HepG2 (cell line): ENCODE measurements at regions not wholly inside any gene's neighbourhood (a gene's known extent, or its start where the extent isn't known, plus 50 kb on each side); places are given as distances from the start of the nearest gene placed in this dataset.

Experiments
- ATAC-seq: fragments of 200-7000 bp; cut with Tn5 transposase; 3 replicates; pipeline ENCODE4 v1.9.1; 2020; ENCODE audit warnings: mild to moderate bottlenecking, moderate library complexity
- BruUV-seq: library from RNA; stranded (reverse); fragments of 400-500 nt; replicated peaks from 2 replicates; lab custom pipeline; 2021; lab: Mats Ljungman, UMichigan
- CTCF ChIA-PET: fragments of 300-600 bp; formaldehyde crosslinking; extraction: SDS; loops from one replicate; lab custom pipeline; 2021; ENCODE audit warnings: low total read pairs, inconsistent platforms, low intra/inter-chr PET ratio; lab: Yijun Ruan, JAX
- POLR2A ChIA-PET: fragments of 350-600 bp; sonication (Branson Sonifier 250); formaldehyde crosslinking; loops from one replicate; lab custom pipeline; 2020; ENCODE audit warnings: antibody characterized with exemption, inconsistent platforms; lab: Yijun Ruan, JAX
- DNase-seq: peaks from one replicate; pipeline ENCODE4 v3.0.0-alpha.2; 2015; ENCODE audit warnings: low spot score
- FAIRE-seq: peaks from 3 replicates; lab custom pipeline; 2011; peaks lifted over from hg19 to GRCh38; lab: Jason Lieb, UNC
- H2AFZ ChIP-seq: one replicate; pipeline ENCODE4 v1.6.1; 2011; ENCODE audit warnings: low read length, inconsistent platforms
- H3K27ac ChIP-seq: fragments of 300-600 bp; 3 replicates; pipeline ENCODE4 v1.8.0; 2011; ENCODE audit warnings: mixed run types, mild to moderate bottlenecking, mixed read lengths, low read length, inconsistent platforms; ENCODE audit not compliant: insufficient read depth; ENCODE audit errors: extremely low read length
- H3K27me3 ChIP-seq, 2 experiments: fragments of 200-600 bp in 1 of 2; 2 replicates in 1 of 2; 3 replicates in 1 of 2; pipeline versions ENCODE4 v1.6.0 to v1.8.0; 2011; ENCODE audit warnings: low read length in 2 of 2, mild to moderate bottlenecking in 2 of 2, moderate library complexity in 2 of 2, inconsistent platforms in 1 of 2; ENCODE audit not compliant: insufficient read depth in 2 of 2, control insufficient read depth in 1 of 2
- H3K36me3 ChIP-seq, 2 experiments: fragments of 200-600 bp in 1 of 2; replicated peaks in 1 of 2; 2 replicates in 1 of 2; 3 replicates in 1 of 2; pipeline versions ENCODE4 v1.5.1 to v1.8.0; 2011; ENCODE audit warnings: low read length in 2 of 2, inconsistent platforms in 1 of 2; ENCODE audit not compliant: insufficient read depth in 2 of 2, control insufficient read depth in 1 of 2
- H3K4me1 ChIP-seq: 2 replicates; pipeline ENCODE4 v1.5.1; 2012; ENCODE audit warnings: low read length, inconsistent platforms; ENCODE audit not compliant: insufficient read depth
- H3K4me2 ChIP-seq: 2 replicates; pipeline ENCODE4 v1.6.0; 2011; ENCODE audit warnings: low read depth, low read length, inconsistent platforms
- H3K4me3 ChIP-seq, 3 experiments: fragments of 200-600 bp in 1 of 3; sonication (generic), shearing (Covaris generic) in 1 of 3; replicated peaks in 1 of 3; 2 replicates each; pipeline ENCODE4 v1.5.1; 2011 to 2016; ENCODE audit warnings: low read length in 3 of 3, inconsistent platforms in 2 of 3, low read depth in 2 of 3, mild to moderate bottlenecking in 2 of 3, control low read depth in 1 of 3, mixed read lengths in 1 of 3; ENCODE audit not compliant: insufficient read depth in 1 of 3
- H3K79me2 ChIP-seq: one replicate; pipeline ENCODE4 v1.6.1; 2011; ENCODE audit warnings: low read length, inconsistent platforms; ENCODE audit not compliant: insufficient read depth
- H3K9ac ChIP-seq: 2 replicates; pipeline ENCODE4 v1.6.0; 2011; ENCODE audit warnings: mild to moderate bottlenecking, low read depth, low read length, inconsistent platforms; ENCODE audit not compliant: insufficient read depth
- H3K9me3 ChIP-seq: 2 replicates; pipeline ENCODE4 v1.5.1; 2012; ENCODE audit warnings: mild to moderate bottlenecking, low read length
- H4K20me1 ChIP-seq: 2 replicates; pipeline ENCODE4 v1.6.0; 2011; ENCODE audit warnings: inconsistent platforms, mild to moderate bottlenecking, low read length, moderate library complexity; ENCODE audit not compliant: insufficient read depth
- CBX1 ChIP-seq: IDR thresholded peaks from one replicate; pipeline ENCODE4 v1.6.1; 2016; ENCODE audit warnings: antibody characterized with exemption, low read depth
- DR1 ChIP-seq: sonication (generic); formaldehyde crosslinking; IDR thresholded peaks from 2 replicates; pipeline ENCODE4 v1.8.0; 2021; ENCODE audit warnings: mild to moderate bottlenecking, missing genetic modification reagents, inconsistent platforms
- ELF3 ChIP-seq: IDR thresholded peaks from 2 replicates; pipeline ENCODE4 v1.6.1; 2016; ENCODE audit warnings: missing genetic modification reagents, missing compliant biosample characterization
- FOXA1 ChIP-seq, 2 experiments: fragments of 450-650 bp in 1 of 2; sonication (generic) in 1 of 2; formaldehyde crosslinking in 1 of 2; IDR thresholded peaks; 2 replicates each; pipeline versions ENCODE4 v1.4.0 to v1.6.1; 2016 to 2020; ENCODE audit warnings: missing genetic modification reagents in 1 of 2
- GABPA ChIP-seq, 2 experiments: IDR thresholded peaks; 2 replicates each; pipeline ENCODE4 v1.6.1; 2011 to 2016; ENCODE audit warnings: low read depth in 2 of 2, low read length in 1 of 2, missing biosample characterization in 1 of 2, missing genetic modification characterization in 1 of 2
- GATAD2A ChIP-seq: IDR thresholded peaks from 2 replicates; pipeline ENCODE4 v1.6.1; 2016
- HNRNPH1 ChIP-seq: fragments of 200-400 bp; formaldehyde crosslinking; optimal IDR thresholded peaks from 2 replicates; pipeline ENCODE3; 2017; ENCODE audit warnings: mild to moderate bottlenecking, low read depth, low read length
- HNRNPL ChIP-seq: fragments of 200-400 bp; formaldehyde crosslinking; IDR thresholded peaks from 2 replicates; pipeline ENCODE4 v1.6.1; 2017; ENCODE audit warnings: mild to moderate bottlenecking, low read depth, low read length
- HOXD1 ChIP-seq: sonication (generic); formaldehyde crosslinking; IDR thresholded peaks from 2 replicates; pipeline ENCODE4 v1.5.0; 2020; ENCODE audit warnings: missing genetic modification reagents
- ISL2 ChIP-seq: sonication (generic); formaldehyde crosslinking; IDR thresholded peaks from 2 replicates; pipeline ENCODE4 v1.5.0; 2020; ENCODE audit warnings: missing genetic modification reagents
- MED13 ChIP-seq: sonication (generic); formaldehyde crosslinking; IDR thresholded peaks from 2 replicates; pipeline ENCODE4 v1.5.0; 2020; ENCODE audit warnings: missing genetic modification reagents
- NR2F1 ChIP-seq, 2 experiments: fragments of 450-650 bp in 1 of 2; formaldehyde crosslinking in 1 of 2; IDR thresholded peaks; 2 replicates each; pipeline versions ENCODE4 v1.5.0 to v1.6.1; 2016 to 2020; ENCODE audit warnings: mild to moderate bottlenecking in 1 of 2, missing compliant biosample characterization in 1 of 2, missing genetic modification reagents in 1 of 2, moderate library complexity in 1 of 2
- RCOR2 ChIP-seq: IDR thresholded peaks from 2 replicates; pipeline ENCODE4 v1.6.1; 2016; ENCODE audit warnings: missing biosample characterization, missing genetic modification reagents
- ZNF205 ChIP-seq: IDR thresholded peaks from 2 replicates; pipeline ENCODE4 v1.6.1; 2018; ENCODE audit warnings: missing biosample characterization, missing genetic modification reagents
- ZNF3 ChIP-seq: IDR thresholded peaks from 2 replicates; pipeline ENCODE4 v1.7.0; 2017; ENCODE audit warnings: inconsistent platforms
- ZNF431 ChIP-seq: sonication (generic); formaldehyde crosslinking; IDR thresholded peaks from 2 replicates; pipeline ENCODE4 v1.9.0; 2022; ENCODE audit warnings: missing genetic modification reagents, low read depth, mild to moderate bottlenecking, borderline replicate concordance
- ZNF546 ChIP-seq: sonication (generic); formaldehyde crosslinking; conservative IDR thresholded peaks from 2 replicates; pipeline ENCODE4 v1.8.1; 2023; ENCODE audit warnings: mild to moderate bottlenecking, missing genetic modification reagents
- ZNF709 ChIP-seq: sonication (generic); formaldehyde crosslinking; IDR thresholded peaks from 2 replicates; pipeline ENCODE4 v1.5.0; 2020; ENCODE audit warnings: mild to moderate bottlenecking, missing genetic modification reagents
- ZZZ3 ChIP-seq: sonication (generic); formaldehyde crosslinking; IDR thresholded peaks from 2 replicates; pipeline ENCODE4 v1.4.0; 2020; ENCODE audit warnings: missing genetic modification reagents, mild to moderate bottlenecking, borderline replicate concordance
- WGBS: methylation state at CpG from one replicate; pipeline ENCODE4 v1.1.6; 2017; ENCODE audit warnings: low lambda C conversion rate; 5-methylcytosine and 5-hydroxymethylcytosine counted together
- in situ Hi-C: cut with HindIII; loops from 2 replicates; pipeline ENCODE4 v1.10.0; 2017; ENCODE audit warnings: low pct_unique_long_range_greater_than_20kb; ENCODE audit not compliant: extremely low pct_ligation_motif_present
- intact Hi-C: fragments of 100-400 bp; cut with micrococcal nuclease; formaldehyde crosslinking; loops from one replicate; pipeline ENCODE4 v1.10.0; 2022; ENCODE audit not compliant: unreplicated experiment
- TF ChIP-seq, protein P1 (sequence below): sonication (generic); formaldehyde crosslinking; IDR thresholded peaks from 2 replicates; pipeline ENCODE4 v1.8.0; 2022; ENCODE audit warnings: missing genetic modification reagents, mild to moderate bottlenecking, moderate library complexity, borderline replicate concordance
- TF ChIP-seq, protein P2 (sequence below): sonication (generic); formaldehyde crosslinking; IDR thresholded peaks from 2 replicates; pipeline ENCODE4 v1.5.0; 2020; ENCODE audit warnings: mild to moderate bottlenecking, missing genetic modification reagents, borderline replicate concordance

DNA sequence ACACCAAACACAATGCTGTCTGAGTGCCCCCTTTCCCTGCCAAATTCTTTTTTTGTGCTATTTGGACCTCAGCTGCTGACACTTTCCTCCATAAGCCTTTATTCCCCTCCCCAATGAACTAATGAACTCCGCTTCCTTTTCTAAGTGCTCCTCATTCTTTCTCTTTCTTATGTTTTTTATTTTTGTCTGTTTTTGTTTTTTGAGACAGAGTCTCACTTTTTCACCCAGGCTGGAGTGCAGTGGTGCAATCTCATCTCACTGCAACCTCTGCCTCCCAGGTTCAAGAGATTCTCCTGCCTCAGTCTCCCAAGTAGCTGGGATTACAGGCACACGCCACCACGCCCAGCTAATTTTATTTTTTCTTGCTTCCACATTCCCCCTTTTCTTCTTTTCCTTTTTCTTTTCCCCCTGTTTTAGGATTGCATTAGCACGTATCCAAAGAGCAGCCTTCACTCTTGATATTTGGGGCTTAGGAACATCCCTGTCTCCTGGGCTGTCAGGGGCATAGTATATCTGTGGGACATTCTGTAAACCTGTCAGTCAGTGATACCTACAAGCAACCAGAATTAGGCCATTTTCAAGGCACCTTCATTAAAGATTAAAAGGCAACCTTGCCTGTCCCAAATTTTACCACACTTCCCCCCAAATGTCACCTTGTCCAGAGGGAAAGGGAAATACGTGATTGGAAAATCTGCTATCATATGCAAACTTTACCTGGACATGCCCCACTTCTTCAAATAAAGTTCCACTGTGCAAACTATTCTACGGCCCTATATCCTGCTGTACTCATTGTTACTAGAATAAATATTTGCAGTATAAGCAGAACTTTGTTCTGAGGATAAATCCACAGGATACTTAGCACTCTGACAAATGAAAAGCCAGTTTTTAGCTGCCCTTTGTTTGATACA lies 65.1 kb upstream of the ACSL3 start:
- no peaks in the 10 kb centered on the region for H3K9me3 ChIP-seq
- peak overlapping the region; percentile 78 for H3K9ac ChIP-seq
- H4K20me1 ChIP-seq: no peaks in the 10 kb centered on the region
- peak; percentile 97 for DNase-seq
- peak overlapping the region in 2 of 3 experiments; percentile 13 to 51; a peak in 2 of 6 replicates for H3K4me3 ChIP-seq
- FAIRE-seq: no peak
- no peak overlapping the region for H2AFZ ChIP-seq
- peak; percentile 89 for ATAC-seq
- ChIA-PET CTCF (interaction anchor here (1.6 to 2.4 kb wide), 2 partner anchors 47 to 108 kb away, joined by 5 to 11 read pairs; no protein-coding TSS in a partner anchor), POLR2A (interaction anchor here (1.2 to 5.0 kb wide), 21 partner anchors 8 to 144 kb away, joined by 3 to 126 read pairs (median 8); partner anchors contain the start of gene ACSL3)
- H3K4me2 ChIP-seq: peak overlapping the region; percentile 80
- H3K36me3 ChIP-seq: no peaks in the 10 kb centered on the region
- peaks cover 85% of the 10 kb centered on the region for H3K4me1 ChIP-seq
- peak overlapping the region; percentile 96 for H3K27ac ChIP-seq
- intact Hi-C loops: loop anchor here (1.0 to 2.0 kb wide), 6 partner anchors 19 to 144 kb away; partner anchors contain the start of gene MOGAT1
- peaks cover 13% of the 10 kb centered on the region for H3K79me2 ChIP-seq
- H3K27me3 ChIP-seq: no peaks in the 10 kb centered on the region
- no TSS peak for BruUV-seq
- 42% methylated on average over 6 of the region's 6 CpGs for WGBS
- in situ Hi-C loops: loop anchor here (5.0 kb wide), 3 partner anchors 67 to 107 kb away; partner anchors contain the start of gene ACSL3
- no peak for TF ChIP-seq CBX1
- TF ChIP-seq HNRNPL: no peak
- peak; percentile 85 for TF ChIP-seq MED13
- TF ChIP-seq ZNF3 (CRISPR knock-in tag): no peak
- TF ChIP-seq NR2F1 (CRISPR knock-in tag; IDR thresholded peaks at IDR 0.05): peak; percentile 12 to 61; a peak in 3 of 4 replicates
- TF ChIP-seq GABPA (IDR thresholded peaks at IDR 0.05; ENCODE audit: low read depth, low read length): no peak
- peak; percentile 65 for TF ChIP-seq GABPA (CRISPR knock-in tag; IDR thresholded peaks at IDR 0.05; ENCODE audit: low read depth)
- TF ChIP-seq ZNF431 (CRISPR knock-in tag): no peak; the same call in 1 of the 2 replicates
- peak; percentile 98 for TF ChIP-seq ELF3 (CRISPR knock-in tag)
- TF ChIP-seq GATAD2A (CRISPR knock-in tag): peak; percentile 96
- TF ChIP-seq HNRNPH1: no peak
- TF ChIP-seq, protein P1, sequence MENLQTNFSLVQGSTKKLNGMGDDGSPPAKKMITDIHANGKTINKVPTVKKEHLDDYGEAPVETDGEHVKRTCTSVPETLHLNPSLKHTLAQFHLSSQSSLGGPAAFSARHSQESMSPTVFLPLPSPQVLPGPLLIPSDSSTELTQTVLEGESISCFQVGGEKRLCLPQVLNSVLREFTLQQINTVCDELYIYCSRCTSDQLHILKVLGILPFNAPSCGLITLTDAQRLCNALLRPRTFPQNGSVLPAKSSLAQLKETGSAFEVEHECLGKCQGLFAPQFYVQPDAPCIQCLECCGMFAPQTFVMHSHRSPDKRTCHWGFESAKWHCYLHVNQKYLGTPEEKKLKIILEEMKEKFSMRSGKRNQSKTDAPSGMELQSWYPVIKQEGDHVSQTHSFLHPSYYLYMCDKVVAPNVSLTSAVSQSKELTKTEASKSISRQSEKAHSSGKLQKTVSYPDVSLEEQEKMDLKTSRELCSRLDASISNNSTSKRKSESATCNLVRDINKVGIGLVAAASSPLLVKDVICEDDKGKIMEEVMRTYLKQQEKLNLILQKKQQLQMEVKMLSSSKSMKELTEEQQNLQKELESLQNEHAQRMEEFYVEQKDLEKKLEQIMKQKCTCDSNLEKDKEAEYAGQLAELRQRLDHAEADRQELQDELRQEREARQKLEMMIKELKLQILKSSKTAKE: peak; percentile 87
- peak; percentile 97 for TF ChIP-seq ISL2 (CRISPR knock-in tag)
- TF ChIP-seq, protein P2, sequence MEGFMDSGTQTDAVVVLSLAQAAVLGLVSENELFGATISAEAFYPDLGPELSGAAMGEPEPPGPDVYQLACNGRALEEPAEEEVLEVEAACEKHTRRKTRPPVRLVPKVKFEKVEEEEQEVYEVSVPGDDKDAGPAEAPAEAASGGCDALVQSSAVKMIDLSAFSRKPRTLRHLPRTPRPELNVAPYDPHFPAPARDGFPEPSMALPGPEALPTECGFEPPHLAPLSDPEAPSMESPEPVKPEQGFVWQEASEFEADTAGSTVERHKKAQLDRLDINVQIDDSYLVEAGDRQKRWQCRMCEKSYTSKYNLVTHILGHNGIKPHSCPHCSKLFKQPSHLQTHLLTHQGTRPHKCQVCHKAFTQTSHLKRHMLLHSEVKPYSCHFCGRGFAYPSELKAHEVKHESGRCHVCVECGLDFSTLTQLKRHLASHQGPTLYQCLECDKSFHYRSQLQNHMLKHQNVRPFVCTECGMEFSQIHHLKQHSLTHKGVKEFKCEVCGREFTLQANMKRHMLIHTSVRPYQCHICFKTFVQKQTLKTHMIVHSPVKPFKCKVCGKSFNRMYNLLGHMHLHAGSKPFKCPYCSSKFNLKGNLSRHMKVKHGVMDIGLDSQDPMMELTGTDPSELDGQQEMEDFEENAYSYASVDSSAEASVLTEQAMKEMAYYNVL: 0 out of 2 replicates have a peak, but pooled peaks have one; percentile 67
- peak; percentile 91 for TF ChIP-seq ZNF205
- peak; percentile 97 for TF ChIP-seq FOXA1 (IDR thresholded peaks at IDR 0.05)
- TF ChIP-seq FOXA1 (CRISPR knock-in tag; IDR thresholded peaks at IDR 0.05): peak; percentile 95
- TF ChIP-seq RCOR2: peak; percentile 84
- TF ChIP-seq ZNF546 (CRISPR knock-in tag): no peak
- no peak for TF ChIP-seq DR1 (CRISPR knock-in tag)
- peak; percentile 36; the same call in 1 of the 2 replicates for TF ChIP-seq ZZZ3 (CRISPR knock-in tag)
- no peak for TF ChIP-seq ZNF709 (CRISPR knock-in tag)
- peak; percentile 82 for TF ChIP-seq HOXD1 (CRISPR knock-in tag)
